HG02840 (cell line): ENCODE measurements at regions not wholly inside any gene's neighbourhood (a gene's known extent, or its start where the extent isn't known, plus 50 kb on each side); places are given as distances from the start of the nearest gene placed in this dataset.

Experiments
- ATAC-seq: cut with Tn5 transposase; IDR thresholded peaks from one replicate; pipeline ENCODE4 v1.9.1; 2021; ENCODE audit warnings: mild to moderate bottlenecking, moderate library complexity, moderate number of reproducible peaks; ENCODE audit not compliant: unreplicated experiment, low FRiP score

DNA sequence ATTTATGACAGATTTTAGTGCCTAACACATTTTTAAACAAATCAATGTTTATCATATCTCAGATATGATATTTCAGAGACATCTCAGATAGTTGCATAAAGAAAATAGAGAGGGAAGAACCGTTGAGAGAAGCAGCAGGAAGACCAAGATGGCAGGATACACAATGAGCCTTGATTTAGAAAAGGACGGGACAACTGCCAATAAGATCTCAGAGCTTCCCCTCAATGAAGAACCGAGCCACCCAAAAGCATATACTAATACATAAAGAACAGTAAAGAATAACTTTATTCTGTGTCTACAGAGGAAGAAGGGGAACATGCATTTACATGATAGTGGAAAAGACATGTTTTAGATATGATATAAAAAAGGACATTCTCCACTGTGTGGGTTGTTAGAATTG, 375.9 kb upstream of the SOX5 start:
- ATAC-seq, result no peak

DNA sequence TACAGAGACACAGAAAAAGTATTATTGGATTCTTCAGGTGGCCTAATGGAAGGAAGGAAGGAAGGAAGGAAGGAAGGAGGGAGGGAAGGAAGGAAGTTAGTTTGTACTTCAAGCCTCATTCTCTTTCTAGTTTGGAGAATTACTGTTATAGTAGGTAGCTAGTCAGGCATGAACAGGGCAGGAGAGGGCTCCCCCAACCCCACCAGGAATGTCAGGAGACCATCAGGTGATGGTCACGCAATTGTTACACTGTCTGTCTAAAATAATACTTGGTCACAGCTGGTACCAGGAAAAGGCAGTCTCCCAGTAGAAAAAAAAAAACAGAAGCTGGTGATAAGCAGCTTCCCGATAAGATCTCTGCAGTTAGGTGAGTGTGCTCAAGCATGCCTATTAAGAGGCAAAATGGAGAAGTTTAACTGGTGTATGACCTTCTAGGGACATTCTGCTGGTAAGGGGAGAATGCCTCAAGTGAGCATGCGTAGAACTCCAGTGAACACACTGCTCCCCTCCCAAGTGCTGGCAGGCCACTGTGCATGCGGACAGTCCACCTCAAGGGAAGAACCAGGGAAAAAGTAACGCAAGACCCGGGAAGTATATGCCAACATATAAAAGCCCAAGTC, 358.4 kb upstream of the SOX5 start:
- ATAC-seq, result no peak

DNA sequence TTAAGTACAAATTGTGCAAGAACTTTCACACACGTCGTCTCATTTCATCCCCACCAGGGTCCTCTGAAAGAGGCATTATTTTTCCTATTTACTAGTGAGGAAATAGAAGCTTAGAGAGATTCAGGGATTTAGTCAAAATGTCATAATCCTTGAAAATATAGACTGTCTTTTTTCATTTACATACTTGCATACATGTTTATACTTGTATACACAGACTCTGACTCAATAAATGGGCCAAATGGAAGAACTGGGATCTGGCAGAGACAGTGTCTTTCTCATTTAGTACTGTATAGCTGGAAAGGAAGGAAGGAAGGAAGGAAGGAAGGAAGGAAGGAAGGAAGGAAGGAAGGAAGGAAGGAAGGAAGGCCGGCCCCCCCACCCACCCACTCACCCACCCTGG, 357.7 kb upstream of the SOX5 start:
- ATAC-seq, result no peak

DNA sequence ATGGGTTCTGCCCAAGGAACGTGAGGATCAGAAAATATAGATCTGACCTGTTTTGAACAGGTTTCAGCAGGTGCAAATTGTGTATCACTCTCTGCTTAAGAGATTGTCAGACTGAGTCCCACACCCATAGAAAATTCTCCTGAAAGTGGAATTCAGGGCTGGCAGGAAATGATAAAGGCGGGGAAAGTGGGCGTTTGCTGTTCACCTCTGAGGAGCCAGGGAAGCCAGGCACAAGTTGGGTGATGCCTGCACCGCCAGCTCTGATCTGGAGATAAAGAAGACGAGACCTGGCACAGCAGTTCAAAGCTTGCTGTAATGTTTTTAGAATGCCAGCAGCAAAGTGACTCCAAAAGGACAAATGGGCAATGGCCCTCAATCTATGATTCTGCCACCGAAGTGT, 356.5 kb upstream of the SOX5 start:
- ATAC-seq, result no peak

DNA sequence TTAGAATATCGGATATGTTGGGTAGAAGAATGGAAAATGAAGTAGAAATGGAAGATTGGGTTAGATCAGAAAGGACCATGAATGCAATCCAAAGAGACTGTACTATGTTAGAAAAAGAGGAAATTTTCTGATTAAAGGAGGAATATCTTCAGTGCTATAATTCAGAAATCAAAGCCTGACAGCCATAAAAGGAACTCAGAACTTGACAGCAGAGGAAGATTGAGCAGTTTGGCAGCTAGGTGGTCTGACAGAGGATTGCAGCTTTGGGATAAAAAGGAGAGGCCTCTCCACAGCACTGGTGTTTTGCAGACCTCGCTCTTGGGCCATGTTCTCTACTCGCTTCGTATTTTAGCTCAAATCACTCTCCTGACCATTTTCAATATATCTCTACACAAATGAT, 354.8 kb upstream of the SOX5 start:
- ATAC-seq, result no peak

DNA sequence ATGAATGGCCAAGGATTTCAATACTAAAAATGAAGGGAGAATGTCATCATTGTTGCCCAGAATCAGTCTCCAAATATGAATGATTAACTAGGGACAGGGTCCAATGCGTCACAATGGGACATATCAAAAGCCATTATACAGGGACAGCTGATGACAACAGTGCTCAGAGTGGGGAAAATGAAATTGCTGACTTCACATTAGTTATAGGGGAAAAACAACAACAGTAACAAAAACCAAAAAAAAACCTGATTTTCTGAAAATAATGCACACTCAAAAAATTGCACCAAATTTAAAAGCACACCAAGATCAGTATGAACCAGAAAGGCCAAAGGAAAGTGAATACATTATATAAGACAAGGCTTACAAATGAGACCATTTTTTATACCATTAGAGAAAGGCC, 353.2 kb upstream of the SOX5 start:
- no peak for ATAC-seq

DNA sequence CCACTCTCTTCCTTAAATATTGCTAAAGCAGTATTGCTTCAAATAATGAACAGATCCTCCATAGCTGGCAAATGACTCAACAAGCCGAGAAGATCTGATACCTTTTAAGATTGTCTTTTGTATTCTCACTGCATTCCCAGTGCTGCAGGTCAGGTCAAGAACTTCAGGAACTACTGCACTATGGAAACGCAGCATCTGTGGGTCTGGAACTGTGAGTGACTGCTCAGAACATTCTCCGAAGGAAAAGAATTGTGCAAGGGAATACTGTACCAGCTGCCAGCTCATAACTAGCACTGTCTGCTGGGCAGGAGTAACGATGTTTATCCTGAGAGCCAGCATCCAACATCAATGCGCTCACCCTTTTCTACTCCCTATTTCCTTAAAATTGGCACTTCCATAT, 348.0 kb upstream of the SOX5 start:
- no peak for ATAC-seq

DNA sequence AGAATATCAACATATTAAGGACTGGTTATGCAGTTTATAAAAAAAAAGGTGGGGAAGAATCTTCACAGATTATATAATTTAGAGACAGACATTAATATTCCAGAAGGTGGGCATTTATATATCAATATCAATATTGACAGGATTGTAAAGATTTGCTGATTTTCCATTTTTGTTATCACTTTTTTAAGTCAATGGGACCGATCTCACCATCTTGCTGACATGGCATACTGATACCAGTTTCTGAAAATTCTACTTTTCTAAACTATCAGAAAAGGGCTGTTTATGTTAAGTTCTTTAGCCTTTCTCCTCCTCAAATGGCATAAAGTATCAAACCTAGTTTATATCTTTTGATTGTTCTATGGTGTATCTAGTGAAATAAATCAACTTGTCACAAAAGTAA, 344.1 kb upstream of the SOX5 start:
- ATAC-seq, result no peak

DNA sequence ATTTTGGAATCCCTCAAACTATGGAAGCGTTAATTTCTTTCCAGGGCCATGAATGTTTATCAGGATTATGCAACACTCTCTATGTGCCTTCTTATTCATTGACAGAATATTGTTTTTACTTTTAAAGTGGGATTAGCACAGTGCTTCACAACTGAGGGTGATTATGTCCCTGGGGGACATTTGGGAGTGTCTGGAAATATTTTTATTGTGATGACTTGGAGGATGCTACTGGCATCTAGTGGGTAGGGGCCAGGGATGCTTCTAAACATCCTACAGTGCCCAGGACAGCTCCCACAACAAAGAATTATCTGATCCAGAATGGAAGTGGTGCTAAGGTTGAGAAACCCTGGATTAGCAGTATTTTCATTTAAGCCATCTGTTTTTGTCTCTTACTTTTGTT, 338.5 kb upstream of the SOX5 start:
- no peak for ATAC-seq

DNA sequence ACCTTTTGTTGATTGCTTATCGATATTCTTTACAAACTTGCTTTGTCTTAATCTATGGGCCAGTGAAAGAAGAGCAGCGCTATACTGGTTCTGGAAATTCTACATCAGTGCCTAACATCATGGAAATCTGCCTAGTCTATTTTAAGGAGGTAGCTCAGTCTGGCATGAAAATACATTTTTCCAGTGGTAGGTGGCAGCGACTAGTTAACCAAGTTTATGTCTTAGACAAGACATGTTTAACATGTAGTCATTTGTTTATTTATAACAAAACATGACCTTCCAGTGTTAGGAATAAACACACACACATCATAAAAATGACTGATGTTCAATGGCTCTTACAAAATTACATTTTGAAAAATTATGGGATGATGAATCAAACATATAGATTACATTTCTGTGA, 336.0 kb upstream of the SOX5 start:
- ATAC-seq, result no peak

DNA sequence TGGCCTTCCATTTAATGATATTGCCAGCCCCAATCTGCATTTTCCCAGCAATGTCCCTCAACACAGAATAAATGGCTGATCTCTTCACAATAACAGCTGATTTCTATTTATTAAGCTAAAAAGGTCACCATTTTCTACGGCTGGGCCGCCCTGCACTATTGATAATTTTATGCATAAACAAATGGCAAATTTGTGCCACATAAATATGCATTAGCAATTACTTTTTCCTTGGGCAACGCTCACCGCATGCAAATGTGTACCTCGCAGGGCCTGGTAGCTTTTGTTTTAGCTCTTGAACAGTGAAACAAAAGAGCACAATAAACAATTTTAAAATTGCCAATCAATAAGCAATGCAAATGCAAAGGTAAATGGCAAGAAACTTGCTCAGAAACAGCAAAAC, 331.9 kb upstream of the SOX5 start:
- ATAC-seq, result no peak

DNA sequence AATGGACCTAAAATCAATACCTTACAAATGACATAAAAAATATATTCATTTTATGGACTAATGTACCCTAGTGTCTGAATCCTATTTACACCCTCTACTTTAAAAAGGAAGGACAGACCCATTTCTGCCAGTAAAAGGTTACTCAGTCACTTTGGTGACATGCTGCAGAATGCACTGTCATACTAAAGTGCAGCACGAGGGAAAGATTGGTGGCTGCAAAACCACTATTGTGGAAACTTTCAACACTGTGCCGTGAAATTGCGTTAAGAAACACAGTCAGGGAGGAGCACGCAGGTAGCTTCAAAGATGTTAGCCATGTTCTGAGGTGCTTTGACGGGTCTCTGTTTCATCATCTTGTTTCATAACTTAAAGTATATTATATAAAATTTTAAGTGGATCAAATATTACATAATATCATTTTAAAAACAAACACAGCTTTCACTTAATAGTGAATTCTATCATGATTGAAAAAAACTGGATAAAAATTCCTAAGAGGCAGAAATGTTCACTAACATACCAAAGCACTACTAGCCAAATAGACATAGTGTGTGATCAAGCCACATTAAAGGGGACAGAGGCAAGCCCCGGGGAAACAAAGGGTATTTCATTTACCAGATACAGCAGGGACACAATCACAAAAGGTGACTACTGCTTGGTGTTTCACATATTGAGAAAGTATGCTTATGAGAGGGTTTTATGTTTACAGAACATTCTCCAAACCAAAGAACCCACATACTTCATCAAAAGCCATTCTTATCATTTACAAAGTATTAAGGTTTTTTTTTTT, 330.8 kb upstream of the SOX5 start:
- ATAC-seq, result no peak

DNA sequence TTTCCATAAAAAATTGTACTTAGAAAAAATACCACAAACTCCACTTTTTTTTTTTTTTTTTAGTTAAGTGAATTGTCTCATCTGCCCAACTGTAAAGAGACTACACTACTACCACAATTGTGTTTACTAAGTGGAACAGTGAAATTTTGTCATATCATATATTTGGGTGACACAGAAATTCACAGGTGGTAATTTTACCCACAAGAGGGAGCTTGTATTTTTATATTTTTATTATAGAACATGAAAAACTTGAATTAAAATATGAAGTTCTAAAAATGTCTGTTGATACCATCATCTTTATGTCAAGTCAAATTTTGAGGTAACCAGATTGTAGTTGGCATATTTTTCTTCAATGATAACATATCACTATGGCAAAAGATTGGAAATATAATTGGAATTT, 329.4 kb upstream of the SOX5 start:
- ATAC-seq, result no peak

DNA sequence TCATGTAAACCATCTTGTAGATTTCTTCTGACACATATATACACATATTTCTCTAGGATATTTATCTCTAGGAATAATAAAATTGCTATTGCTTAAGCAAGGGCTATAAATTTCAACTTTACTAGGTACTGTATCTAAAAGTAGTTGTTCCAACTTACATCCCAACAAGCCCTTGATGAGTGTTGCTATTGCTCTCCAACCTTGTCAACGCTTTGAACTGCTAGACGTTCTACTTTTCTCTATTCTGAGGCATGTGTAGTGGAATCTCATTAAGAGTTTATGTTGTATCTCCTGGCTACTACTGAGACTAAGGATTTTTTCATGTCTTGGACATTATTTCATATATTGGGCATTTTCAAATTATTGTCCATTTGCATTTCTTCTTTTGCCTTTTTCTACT, 321.5 kb upstream of the SOX5 start:
- no peak for ATAC-seq

DNA sequence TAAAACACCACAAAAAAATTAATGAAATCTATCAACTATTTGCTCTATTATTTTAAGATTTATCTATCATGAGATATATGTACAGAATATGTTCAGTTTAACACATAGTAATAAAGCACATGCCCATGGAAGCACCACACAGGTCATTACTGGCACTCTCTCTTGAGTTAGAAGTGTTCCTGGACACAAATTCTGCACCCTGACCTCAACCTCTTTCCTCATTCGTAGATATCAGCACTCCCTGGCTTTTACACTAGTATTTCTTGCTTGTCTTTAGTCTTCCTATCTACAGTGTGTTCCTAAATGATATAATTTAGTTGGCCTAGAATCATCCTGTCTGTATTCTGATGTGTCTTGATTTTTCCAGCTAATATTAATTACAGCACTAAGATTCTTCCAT, 321.0 kb upstream of the SOX5 start:
- ATAC-seq, result no peak

DNA sequence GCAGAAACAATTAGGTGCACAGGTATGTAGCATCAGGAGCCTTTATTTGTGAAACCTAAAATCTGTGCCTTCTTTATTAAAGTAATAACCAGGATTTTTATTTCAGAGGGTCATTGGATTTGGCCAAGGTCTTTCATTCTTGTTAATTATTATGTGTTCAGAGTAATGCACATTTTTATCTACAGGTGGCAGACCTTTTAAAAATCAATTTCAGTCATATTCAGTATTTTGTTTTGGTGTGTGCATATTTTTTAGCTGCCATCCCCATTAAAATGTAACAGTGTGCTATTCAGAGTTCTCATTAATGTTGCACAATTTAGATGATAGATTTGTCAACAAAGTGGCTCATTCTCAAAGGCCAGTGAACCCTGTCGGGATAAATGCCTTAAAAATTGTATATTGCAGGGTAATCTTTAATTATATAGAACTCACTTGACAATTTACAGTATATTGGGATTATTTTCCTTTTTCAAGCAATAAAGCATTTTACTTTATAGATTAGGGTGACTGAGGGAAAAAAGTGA, 319.3 kb upstream of the SOX5 start:
- ATAC-seq, result no peak

DNA sequence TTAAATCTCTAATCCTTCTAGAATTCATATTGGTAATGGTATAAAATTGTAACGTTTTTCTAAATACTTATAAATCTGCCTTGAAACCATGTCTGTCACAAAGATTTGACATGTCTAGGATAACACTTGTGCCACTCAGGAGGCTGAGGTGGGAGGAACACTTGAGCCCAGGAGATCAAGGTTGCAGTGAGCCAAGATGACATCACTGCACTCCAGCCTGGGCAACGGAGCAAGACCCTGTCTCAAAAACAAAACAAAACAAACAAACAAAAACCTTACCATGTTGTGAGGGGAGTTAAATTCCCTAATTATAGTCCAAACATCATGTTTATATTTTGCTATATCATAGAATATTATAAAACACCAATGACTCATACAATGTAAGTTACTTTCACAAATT, 317.5 kb upstream of the SOX5 start:
- no peak for ATAC-seq

DNA sequence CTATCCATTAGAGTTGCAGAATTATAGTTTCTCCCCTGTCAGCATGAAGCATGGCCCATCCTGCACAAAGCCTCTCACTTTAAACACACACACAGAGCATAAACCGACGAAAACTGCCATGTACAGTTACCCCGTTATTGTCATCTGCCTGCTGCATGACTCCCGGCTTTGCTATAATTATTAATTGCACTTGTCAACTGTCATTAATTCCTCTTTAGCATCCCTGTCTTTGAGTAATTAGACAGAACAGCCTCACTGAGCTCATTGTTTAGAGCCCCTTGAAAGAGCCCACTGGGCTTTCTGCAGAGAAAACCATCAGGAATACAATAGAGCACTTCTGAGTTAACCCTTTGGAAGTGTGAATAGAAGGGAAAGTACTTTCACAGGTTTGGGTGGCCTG, 307.2 kb upstream of the SOX5 start:
- ATAC-seq, result no peak

DNA sequence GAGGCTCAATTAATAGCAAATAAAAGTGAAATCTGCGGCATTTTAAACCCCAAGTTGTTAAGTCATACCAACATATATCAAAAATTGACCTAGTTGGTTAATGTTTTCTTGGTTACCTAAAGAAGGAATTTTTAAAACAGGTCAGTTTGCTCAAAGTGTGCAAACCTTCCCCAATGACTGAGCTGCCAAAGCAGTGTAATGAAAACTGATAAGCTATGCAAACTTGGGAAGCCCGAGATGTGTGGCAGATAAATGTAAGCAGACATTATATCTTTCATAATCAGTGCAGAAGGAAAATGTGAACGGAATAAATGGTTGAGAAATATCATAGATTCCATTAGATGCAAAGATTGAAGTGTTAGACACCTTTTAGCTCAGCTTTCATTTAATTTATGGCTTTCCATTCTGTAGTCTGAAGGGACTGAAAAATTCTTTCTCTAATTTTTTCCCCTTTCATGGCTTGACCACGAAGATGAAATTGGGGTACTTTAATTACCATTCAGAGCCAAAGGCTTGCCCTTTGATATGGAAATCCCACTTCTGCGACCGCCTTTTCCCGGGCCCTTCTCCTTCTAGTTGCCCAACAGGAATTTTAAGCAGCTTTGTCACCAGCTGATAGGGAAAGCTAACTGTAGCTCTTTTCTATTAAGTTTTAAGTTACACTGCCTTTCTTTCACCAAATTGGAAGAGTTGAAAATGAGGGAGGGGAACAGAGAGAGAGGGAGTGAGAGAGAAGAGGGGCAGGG, 306.6 kb upstream of the SOX5 start:
- ATAC-seq, result no peak

DNA sequence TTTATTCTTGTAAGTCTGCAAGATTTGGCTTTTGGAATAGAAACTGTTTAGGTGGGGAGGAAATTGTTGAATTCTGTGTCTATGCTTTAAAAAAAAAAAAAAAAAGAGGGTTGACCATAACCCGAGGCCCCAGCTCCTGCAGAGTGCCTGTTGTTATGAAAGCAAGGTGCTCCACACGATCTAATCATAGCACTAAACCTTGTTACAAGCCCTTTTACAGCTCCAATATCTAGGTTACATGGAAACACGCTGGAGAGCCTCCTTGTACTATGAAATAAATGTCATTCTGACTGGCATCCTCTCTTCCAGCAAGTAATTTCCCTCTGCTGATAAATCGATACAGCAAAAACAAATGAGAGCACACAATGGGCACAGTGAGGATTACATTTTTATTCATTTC, 303.1 kb upstream of the SOX5 start:
- no peak for ATAC-seq

DNA sequence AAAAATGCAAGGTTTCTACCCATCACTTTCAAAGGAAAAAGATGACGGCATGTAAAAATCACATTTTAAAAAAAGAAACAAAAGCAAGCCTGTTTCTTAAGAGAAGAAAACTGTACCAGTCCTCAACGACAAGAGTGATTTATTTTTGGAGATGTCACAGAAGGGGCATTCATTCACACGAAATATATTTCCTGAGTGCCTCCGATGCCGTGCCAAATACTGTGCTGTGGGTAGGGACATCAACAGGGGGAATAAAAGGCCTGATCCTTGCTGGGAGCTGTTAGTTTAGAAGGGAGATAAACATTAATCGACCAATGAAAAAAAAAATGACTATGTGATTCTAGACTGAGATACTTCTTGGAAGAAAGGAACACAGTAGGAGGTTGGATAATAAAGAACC, 297.5 kb upstream of the SOX5 start:
- ATAC-seq, result no peak

DNA sequence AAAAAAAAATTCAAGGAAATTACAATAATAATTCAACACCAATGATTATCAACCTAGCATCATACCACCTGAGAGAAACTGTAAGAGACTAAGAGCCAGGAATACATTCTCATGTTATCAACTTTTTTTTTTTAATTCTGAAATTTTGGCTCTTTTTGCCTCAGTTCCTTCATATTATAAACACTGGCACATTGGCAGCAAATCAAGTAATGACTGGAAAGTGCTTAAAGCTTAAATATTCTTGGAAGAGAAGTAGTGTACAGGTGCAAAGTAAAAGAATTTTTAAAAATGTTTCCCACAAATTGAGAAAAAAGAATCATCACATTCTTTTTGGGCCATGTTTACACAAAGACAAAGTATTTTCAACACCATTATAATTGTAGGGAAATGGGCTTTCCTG, 296.9 kb upstream of the SOX5 start:
- no peak for ATAC-seq
